ENCODE measurements at regions not wholly inside any gene's neighbourhood (a gene's known extent, or its start where the extent isn't known, plus 50 kb on each side); places are given as distances from the start of the nearest gene placed in this dataset.

- no peaks in the 10 kb centered on the region for H3K4me1 ChIP-seq
- DNase-seq (ENCODE audit: low spot score), result no peak
- no peak overlapping the region for H3K27ac ChIP-seq
- no peak for TF ChIP-seq CTCF (IDR thresholded peaks at IDR 0.05)
- no peaks in the 10 kb centered on the region for H3K36me3 ChIP-seq
- peaks cover 0 to 4% of the 10 kb centered on the region in 2 donors for H3K9me3 ChIP-seq
- no peak overlapping the region for H3K4me3 ChIP-seq
- no peaks in the 10 kb centered on the region for H3K27me3 ChIP-seq
Observed at GRCh38 chr12:91441993-91442952, 259.7 kb upstream of the DCN start.

- Histone ChIP-seq H3K9me3 (peaks cover 0 to 4% of the 10 kb centered on the region in 2 donors), H3K4me1 (no peaks in the 10 kb centered on the region), H3K27ac (no peak overlapping the region), H3K4me3 (no peak overlapping the region), H3K36me3 (no peaks in the 10 kb centered on the region), H3K27me3 (no peaks in the 10 kb centered on the region)
- DNase-seq (ENCODE audit: low spot score), result no peak
- TF ChIP-seq CTCF (IDR thresholded peaks at IDR 0.05), result no peak
Observed at GRCh38 chr12:91441246-91441645, 258.6 kb upstream of the DCN start.

- no peaks in the 10 kb centered on the region for H3K36me3 ChIP-seq
- H3K9me3 ChIP-seq, result no peaks in the 10 kb centered on the region
- no peaks in the 10 kb centered on the region for H3K4me1 ChIP-seq
- no peak overlapping the region for H3K4me3 ChIP-seq
- DNase-seq (ENCODE audit: low spot score), result no peak
- no peak for TF ChIP-seq CTCF (IDR thresholded peaks at IDR 0.05)
- no peak overlapping the region for H3K27ac ChIP-seq
- no peaks in the 10 kb centered on the region for H3K27me3 ChIP-seq
Observed at GRCh38 chr12:91434081-91434480, 251.5 kb upstream of the DCN start.

GRCh38 chr12:91432755-91433154 is 250.1 kb upstream of the DCN start:
- H3K27me3 ChIP-seq, result no peaks in the 10 kb centered on the region
- H3K4me1 ChIP-seq, result no peaks in the 10 kb centered on the region
- H3K9me3 ChIP-seq, result no peaks in the 10 kb centered on the region
- no peak overlapping the region for H3K27ac ChIP-seq
- no peak for DNase-seq (ENCODE audit: low spot score)
- H3K4me3 ChIP-seq, result no peak overlapping the region
- H3K36me3 ChIP-seq, result no peaks in the 10 kb centered on the region
- TF ChIP-seq CTCF (IDR thresholded peaks at IDR 0.05), result no peak

- Histone ChIP-seq H3K27me3 (no peaks in the 10 kb centered on the region), H3K9me3 (no peaks in the 10 kb centered on the region), H3K36me3 (no peaks in the 10 kb centered on the region), H3K4me3 (no peak overlapping the region), H3K27ac (no peak overlapping the region), H3K4me1 (no peaks in the 10 kb centered on the region)
- DNase-seq (ENCODE audit: low spot score), result no peak
- no peak for TF ChIP-seq CTCF (IDR thresholded peaks at IDR 0.05)
Observed at GRCh38 chr12:91432089-91432488, 249.5 kb upstream of the DCN start.

Data from right atrium auricular region (tissue), 2 donors.